ENCODE measurements at regions not wholly inside any gene's neighbourhood (a gene's known extent, or its start where the extent isn't known, plus 50 kb on each side); places are given as distances from the start of the nearest gene placed in this dataset.
A peak's percentile ranks its signal among the peaks of the same experiment; 100 is the strongest.

- no peaks in the 10 kb centered on the region for H3K9me3 ChIP-seq (ENCODE audit: control insufficient read depth, low read depth, low read length)
- H3K9ac ChIP-seq (ENCODE audit: low read length) = no peak overlapping the region
- H3K27ac ChIP-seq (ENCODE audit: low read length) = no peak overlapping the region
- H3K4me1 ChIP-seq (ENCODE audit: control insufficient read depth, low read depth, low read length) = peaks cover 6% of the 10 kb centered on the region
- no peak overlapping the region for H3K4me3 ChIP-seq (ENCODE audit: low read length)
- no peaks in the 10 kb centered on the region for H3K36me3 ChIP-seq (ENCODE audit: control insufficient read depth, low read depth, low read length)
- no peaks in the 10 kb centered on the region for H3K27me3 ChIP-seq (ENCODE audit: control insufficient read depth, insufficient read depth, low read length)
These were observed 71.9 kb upstream of the NCOR2 start for GRCh38 chr12:124639122-124639806.

GRCh38 chr12:124637581-124637981, 70.2 kb upstream of the NCOR2 start:
- no peaks in the 10 kb centered on the region for H3K9me3 ChIP-seq (ENCODE audit: control insufficient read depth, low read depth, low read length)
- peaks cover 6% of the 10 kb centered on the region for H3K4me1 ChIP-seq (ENCODE audit: control insufficient read depth, low read depth, low read length)
- no peaks in the 10 kb centered on the region for H3K36me3 ChIP-seq (ENCODE audit: control insufficient read depth, low read depth, low read length)
- no peak overlapping the region for H3K9ac ChIP-seq (ENCODE audit: low read length)
- H3K27me3 ChIP-seq (ENCODE audit: control insufficient read depth, insufficient read depth, low read length) = no peaks in the 10 kb centered on the region
- H3K4me3 ChIP-seq (ENCODE audit: low read length) = no peak overlapping the region
- H3K27ac ChIP-seq (ENCODE audit: low read length) = no peak overlapping the region

GRCh38 chr12:124637163-124637562, 69.8 kb upstream of the NCOR2 start:
- Histone ChIP-seq H3K4me1 (ENCODE audit: control insufficient read depth, low read depth, low read length) (peaks cover 6% of the 10 kb centered on the region), H3K36me3 (ENCODE audit: control insufficient read depth, low read depth, low read length) (no peaks in the 10 kb centered on the region), H3K9ac (ENCODE audit: low read length) (no peak overlapping the region), H3K27ac (ENCODE audit: low read length) (no peak overlapping the region), H3K4me3 (ENCODE audit: low read length) (no peak overlapping the region), H3K9me3 (ENCODE audit: control insufficient read depth, low read depth, low read length) (no peaks in the 10 kb centered on the region), H3K27me3 (ENCODE audit: control insufficient read depth, insufficient read depth, low read length) (no peaks in the 10 kb centered on the region)

GRCh38 chr12:124636138-124636978, 68.9 kb upstream of the NCOR2 start:
- no peak overlapping the region for H3K4me3 ChIP-seq (ENCODE audit: low read length)
- no peaks in the 10 kb centered on the region for H3K27me3 ChIP-seq (ENCODE audit: control insufficient read depth, insufficient read depth, low read length)
- H3K9ac ChIP-seq (ENCODE audit: low read length) = no peak overlapping the region
- H3K27ac ChIP-seq (ENCODE audit: low read length) = no peak overlapping the region
- H3K4me1 ChIP-seq (ENCODE audit: control insufficient read depth, low read depth, low read length) = peaks cover 6% of the 10 kb centered on the region
- H3K36me3 ChIP-seq (ENCODE audit: control insufficient read depth, low read depth, low read length) = no peaks in the 10 kb centered on the region
- H3K9me3 ChIP-seq (ENCODE audit: control insufficient read depth, low read depth, low read length) = no peaks in the 10 kb centered on the region

GRCh38 chr12:124635316-124635715, 67.9 kb upstream of the NCOR2 start:
- no peaks in the 10 kb centered on the region for H3K9me3 ChIP-seq (ENCODE audit: control insufficient read depth, low read depth, low read length)
- peaks cover 6% of the 10 kb centered on the region for H3K4me1 ChIP-seq (ENCODE audit: control insufficient read depth, low read depth, low read length)
- H3K27ac ChIP-seq (ENCODE audit: low read length) = no peak overlapping the region

GRCh38 chr12:124633365-124634362, 66.3 kb upstream of the NCOR2 start:
- Histone ChIP-seq H3K9me3 (ENCODE audit: control insufficient read depth, low read depth, low read length) (no peaks in the 10 kb centered on the region), H3K4me3 (ENCODE audit: low read length) (no peak overlapping the region), H3K9ac (ENCODE audit: low read length) (no peak overlapping the region), H3K27me3 (ENCODE audit: control insufficient read depth, insufficient read depth, low read length) (no peaks in the 10 kb centered on the region), H3K27ac (ENCODE audit: low read length) (no peak overlapping the region), H3K4me1 (ENCODE audit: control insufficient read depth, low read depth, low read length) (peaks cover 6% of the 10 kb centered on the region), H3K36me3 (ENCODE audit: control insufficient read depth, low read depth, low read length) (no peaks in the 10 kb centered on the region)

More at GRCh38 chr12:124635316-124635715, 67.9 kb upstream of the NCOR2 start:
- no peak overlapping the region for H3K4me3 ChIP-seq (ENCODE audit: low read length)
- no peak overlapping the region for H3K9ac ChIP-seq (ENCODE audit: low read length)
- H3K36me3 ChIP-seq (ENCODE audit: control insufficient read depth, low read depth, low read length) = no peaks in the 10 kb centered on the region
- no peaks in the 10 kb centered on the region for H3K27me3 ChIP-seq (ENCODE audit: control insufficient read depth, insufficient read depth, low read length)

- Histone ChIP-seq H3K27ac (ENCODE audit: low read length) (no peak overlapping the region), H3K4me3 (ENCODE audit: low read length) (no peak overlapping the region), H3K9me3 (ENCODE audit: control insufficient read depth, low read depth, low read length) (no peaks in the 10 kb centered on the region), H3K9ac (ENCODE audit: low read length) (no peak overlapping the region), H3K27me3 (ENCODE audit: control insufficient read depth, insufficient read depth, low read length) (no peaks in the 10 kb centered on the region), H3K4me1 (ENCODE audit: control insufficient read depth, low read depth, low read length) (peaks cover 6% of the 10 kb centered on the region), H3K36me3 (ENCODE audit: control insufficient read depth, low read depth, low read length) (no peaks in the 10 kb centered on the region)
These were observed 65.1 kb upstream of the NCOR2 start for GRCh38 chr12:124632519-124632984.

- Histone ChIP-seq H3K36me3 (ENCODE audit: control insufficient read depth, low read depth, low read length) (no peaks in the 10 kb centered on the region), H3K4me3 (ENCODE audit: low read length) (no peak overlapping the region), H3K27me3 (ENCODE audit: control insufficient read depth, insufficient read depth, low read length) (no peaks in the 10 kb centered on the region), H3K4me1 (ENCODE audit: control insufficient read depth, low read depth, low read length) (peaks cover 6% of the 10 kb centered on the region), H3K9ac (ENCODE audit: low read length) (peak overlapping the region; percentile 4), H3K9me3 (ENCODE audit: control insufficient read depth, low read depth, low read length) (no peaks in the 10 kb centered on the region), H3K27ac (ENCODE audit: low read length) (no peak overlapping the region)
These were observed 64.4 kb upstream of the NCOR2 start for GRCh38 chr12:124631681-124632256.

GRCh38 chr12:124630791-124631313, 63.4 kb upstream of the NCOR2 start:
- H3K27me3 ChIP-seq (ENCODE audit: control insufficient read depth, insufficient read depth, low read length) = no peaks in the 10 kb centered on the region
- H3K4me3 ChIP-seq (ENCODE audit: low read length) = no peak overlapping the region
- no peaks in the 10 kb centered on the region for H3K4me1 ChIP-seq (ENCODE audit: control insufficient read depth, low read depth, low read length)

GRCh38 chr12:124629789-124630480, 62.5 kb upstream of the NCOR2 start:
- Histone ChIP-seq H3K9me3 (ENCODE audit: control insufficient read depth, low read depth, low read length) (no peaks in the 10 kb centered on the region), H3K9ac (ENCODE audit: low read length) (no peak overlapping the region), H3K36me3 (ENCODE audit: control insufficient read depth, low read depth, low read length) (no peaks in the 10 kb centered on the region), H3K27ac (ENCODE audit: low read length) (no peak overlapping the region), H3K27me3 (ENCODE audit: control insufficient read depth, insufficient read depth, low read length) (no peaks in the 10 kb centered on the region), H3K4me1 (ENCODE audit: control insufficient read depth, low read depth, low read length) (no peaks in the 10 kb centered on the region), H3K4me3 (ENCODE audit: low read length) (no peak overlapping the region)

More at GRCh38 chr12:124630791-124631313, 63.4 kb upstream of the NCOR2 start:
- Histone ChIP-seq H3K9ac (ENCODE audit: low read length) (peak overlapping the region; percentile 11), H3K27ac (ENCODE audit: low read length) (peak overlapping the region; percentile 84), H3K36me3 (ENCODE audit: control insufficient read depth, low read depth, low read length) (no peaks in the 10 kb centered on the region), H3K9me3 (ENCODE audit: control insufficient read depth, low read depth, low read length) (no peaks in the 10 kb centered on the region)
